CD14-positive monocyte (primary cell): ENCODE measurements at regions not wholly inside any gene's neighbourhood (a gene's known extent, or its start where the extent isn't known, plus 50 kb on each side); places are given as distances from the start of the nearest gene placed in this dataset.

Experiments
- DNase-seq, 3 donors: peaks; one replicate each; pipeline ENCODE4 v3.0.0-alpha.2; 2011 to 2022
- H2AFZ ChIP-seq: 2 replicates; pipeline ENCODE4 v1.6.0; 2012; ENCODE audit warnings: mild to moderate bottlenecking, low read depth, low read length, inconsistent platforms; ENCODE audit not compliant: insufficient read depth, poor library complexity, severe bottlenecking
- H3K27ac ChIP-seq, 2 donors: 1 replicate in 1 of 2; 2 replicates in 1 of 2; pipeline ENCODE4 v1.5.1; 2012 to 2013; ENCODE audit warnings: low read length in 2 of 2, control low read depth in 1 of 2, inconsistent platforms in 1 of 2, low read depth in 1 of 2, mild to moderate bottlenecking in 1 of 2
- H3K27me3 ChIP-seq, 2 donors: one replicate each; pipeline versions ENCODE4 v1.6.0 to v1.6.1; 2011 to 2013; ENCODE audit warnings: low read length in 2 of 2; ENCODE audit not compliant: control insufficient read depth in 2 of 2, insufficient read depth in 2 of 2
- H3K36me3 ChIP-seq, 2 donors: replicated peaks in 1 of 2; 1 replicate in 1 of 2; 2 replicates in 1 of 2; pipeline versions ENCODE4 v1.5.1 to v1.6.1; 2012 to 2013; ENCODE audit warnings: low read length in 2 of 2, control low read depth in 1 of 2, inconsistent platforms in 1 of 2, mild to moderate bottlenecking in 1 of 2; ENCODE audit not compliant: insufficient read depth in 2 of 2, control insufficient read depth in 1 of 2
- H3K4me1 ChIP-seq, 2 donors: 1 replicate in 1 of 2; 2 replicates in 1 of 2; pipeline versions ENCODE4 v1.5.1 to v1.6.1; 2012 to 2013; ENCODE audit warnings: low read length in 2 of 2, control low read depth in 1 of 2, inconsistent platforms in 1 of 2, mild to moderate bottlenecking in 1 of 2, moderate library complexity in 1 of 2; ENCODE audit not compliant: insufficient read depth in 2 of 2, control insufficient read depth in 1 of 2
- H3K4me2 ChIP-seq: replicated peaks from 2 replicates; pipeline ENCODE3; 2012; ENCODE audit warnings: low read length, moderate library complexity, mild to moderate bottlenecking; ENCODE audit not compliant: poor library complexity, severe bottlenecking; ENCODE audit errors: extremely low read depth
- H3K4me3 ChIP-seq, 3 experiments: fragments of 200-600 bp in 1 of 3; sonication (generic) in 1 of 3; replicated peaks in 1 of 3; 1 replicate in 2 of 3; 2 replicates in 1 of 3; pipeline ENCODE4 v1.5.1; 2011 to 2013; ENCODE audit warnings: low read length in 3 of 3, mild to moderate bottlenecking in 3 of 3, control low read depth in 2 of 3, low read depth in 2 of 3, inconsistent platforms in 1 of 3, moderate library complexity in 1 of 3
- H3K79me2 ChIP-seq: 2 replicates; pipeline ENCODE4 v1.6.0; 2012; ENCODE audit warnings: mild to moderate bottlenecking, control low read depth, inconsistent platforms, low read length, moderate library complexity; ENCODE audit not compliant: insufficient read depth
- H3K9ac ChIP-seq: 2 replicates; pipeline ENCODE4 v1.6.0; 2017; ENCODE audit warnings: low read length, mild to moderate bottlenecking; ENCODE audit not compliant: insufficient read depth, poor library complexity, severe bottlenecking
- H3K9me3 ChIP-seq, 2 donors: replicated peaks in 1 of 2; 1 replicate in 1 of 2; 2 replicates in 1 of 2; pipeline versions ENCODE4 v1.5.1 to v1.6.1; 2012 to 2013; ENCODE audit warnings: low read length in 2 of 2, control low read depth in 1 of 2; ENCODE audit not compliant: control insufficient read depth in 1 of 2, insufficient read depth in 1 of 2
- H4K20me1 ChIP-seq: 2 replicates; pipeline ENCODE4 v1.6.0; 2012; ENCODE audit warnings: mild to moderate bottlenecking, low read length, control low read depth, moderate library complexity; ENCODE audit not compliant: insufficient read depth
- H3K27ac Mint-ChIP-seq, 7 donors: one replicate each; pipeline ENCODE4 v1.8.0; 2020; ENCODE audit warnings: mild to moderate bottlenecking in 7 of 7, mixed read lengths in 7 of 7, moderate library complexity in 6 of 7, inconsistent platforms in 2 of 7
- H3K27me3 Mint-ChIP-seq, 3 donors: one replicate each; pipeline ENCODE4 v1.8.0; 2021 to 2022; ENCODE audit warnings: low read depth in 3 of 3, mild to moderate bottlenecking in 3 of 3, mixed read lengths in 3 of 3, moderate library complexity in 3 of 3, inconsistent platforms in 1 of 3
- H3K36me3 Mint-ChIP-seq, 2 donors: one replicate each; pipeline ENCODE4 v1.8.0; 2020; ENCODE audit warnings: mixed read lengths in 2 of 2, inconsistent platforms in 1 of 2, mild to moderate bottlenecking in 1 of 2
- H3K4me1 Mint-ChIP-seq: one replicate; pipeline ENCODE4 v1.8.0; 2020; ENCODE audit warnings: mild to moderate bottlenecking, mixed read lengths
- H3K4me3 Mint-ChIP-seq, 2 donors: one replicate each; pipeline ENCODE4 v1.8.0; 2020; ENCODE audit warnings: mild to moderate bottlenecking in 2 of 2, mixed read lengths in 2 of 2, moderate library complexity in 1 of 2
- H3K9me3 Mint-ChIP-seq, 7 donors: one replicate each; pipeline ENCODE4 v1.8.0; 2020 to 2022; ENCODE audit warnings: mixed read lengths in 7 of 7, mild to moderate bottlenecking in 6 of 7, moderate library complexity in 6 of 7, inconsistent platforms in 2 of 7
- WGBS: methylation state at CpG from one replicate; pipeline ENCODE4 v1.1.5; 2013; ENCODE audit warnings: missing lambda C conversion rate; ENCODE audit not compliant: insufficient coverage; 5-methylcytosine and 5-hydroxymethylcytosine counted together
- intact Hi-C, 2 donors: fragments of 100-400 bp; cut with micrococcal nuclease; formaldehyde crosslinking; loops; one replicate each; pipeline versions ENCODE4 v1.15.0 to v1.15.1; 2023
- TF ChIP-seq, protein P1 (sequence below): fragments of 200-600 bp; IDR thresholded peaks from one replicate; pipeline ENCODE4 v1.8.0; 2022; ENCODE audit warnings: antibody characterized with exemption, mild to moderate bottlenecking

DNA sequence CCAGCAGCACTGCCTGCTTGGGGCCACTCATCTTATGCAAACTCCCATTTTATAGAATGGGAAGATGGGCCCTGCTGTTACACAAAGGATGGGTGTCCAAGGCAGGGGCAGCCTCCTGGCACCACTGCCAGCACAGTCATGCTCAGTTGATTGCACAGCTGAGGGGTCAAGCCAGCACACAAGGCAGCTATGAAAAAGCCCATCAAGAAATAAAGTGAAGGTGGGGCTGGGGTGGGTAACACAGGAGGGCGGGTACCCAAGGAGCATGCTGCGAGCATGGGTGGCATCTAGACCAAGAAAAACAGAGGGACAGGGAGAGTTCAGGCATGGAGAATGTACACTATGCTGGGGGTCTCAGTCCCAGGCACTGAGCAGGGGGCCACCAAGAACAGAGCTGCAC, 74.7 kb upstream of the UNC5B start:
- Histone ChIP-seq H3K4me2 (no peak overlapping the region), H2AFZ (no peak overlapping the region), H4K20me1 (no peaks in the 10 kb centered on the region), H3K36me3 (no peaks in the 10 kb centered on the region), H3K4me1 (no peaks in the 10 kb centered on the region), H3K79me2 (no peaks in the 10 kb centered on the region), H3K4me3 (no peak overlapping the region), H3K27me3 (no peaks in the 10 kb centered on the region), H3K9ac (no peak overlapping the region), H3K9me3 (no peaks in the 10 kb centered on the region), H3K27ac (no peak overlapping the region)
- whole genome bisulfite sequencing, result 100% methylated on average over 2 of the region's 2 CpGs
- no peak for DNase-seq
- Mint-ChIP-seq H3K27ac (no peak overlapping the region), H3K4me1 (no peaks in the 10 kb centered on the region), H3K9me3 (peaks cover 0 to 1% (median 0%) of the 10 kb centered on the region in 7 donors), H3K4me3 (no peak overlapping the region), H3K36me3 (no peaks in the 10 kb centered on the region), H3K27me3 (peaks cover 2 to 7% (median 7%) of the 10 kb centered on the region in 3 donors)
- intact Hi-C loops, result no loop called here
- TF ChIP-seq, protein P1, sequence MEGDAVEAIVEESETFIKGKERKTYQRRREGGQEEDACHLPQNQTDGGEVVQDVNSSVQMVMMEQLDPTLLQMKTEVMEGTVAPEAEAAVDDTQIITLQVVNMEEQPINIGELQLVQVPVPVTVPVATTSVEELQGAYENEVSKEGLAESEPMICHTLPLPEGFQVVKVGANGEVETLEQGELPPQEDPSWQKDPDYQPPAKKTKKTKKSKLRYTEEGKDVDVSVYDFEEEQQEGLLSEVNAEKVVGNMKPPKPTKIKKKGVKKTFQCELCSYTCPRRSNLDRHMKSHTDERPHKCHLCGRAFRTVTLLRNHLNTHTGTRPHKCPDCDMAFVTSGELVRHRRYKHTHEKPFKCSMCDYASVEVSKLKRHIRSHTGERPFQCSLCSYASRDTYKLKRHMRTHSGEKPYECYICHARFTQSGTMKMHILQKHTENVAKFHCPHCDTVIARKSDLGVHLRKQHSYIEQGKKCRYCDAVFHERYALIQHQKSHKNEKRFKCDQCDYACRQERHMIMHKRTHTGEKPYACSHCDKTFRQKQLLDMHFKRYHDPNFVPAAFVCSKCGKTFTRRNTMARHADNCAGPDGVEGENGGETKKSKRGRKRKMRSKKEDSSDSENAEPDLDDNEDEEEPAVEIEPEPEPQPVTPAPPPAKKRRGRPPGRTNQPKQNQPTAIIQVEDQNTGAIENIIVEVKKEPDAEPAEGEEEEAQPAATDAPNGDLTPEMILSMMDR, result no peak

DNA sequence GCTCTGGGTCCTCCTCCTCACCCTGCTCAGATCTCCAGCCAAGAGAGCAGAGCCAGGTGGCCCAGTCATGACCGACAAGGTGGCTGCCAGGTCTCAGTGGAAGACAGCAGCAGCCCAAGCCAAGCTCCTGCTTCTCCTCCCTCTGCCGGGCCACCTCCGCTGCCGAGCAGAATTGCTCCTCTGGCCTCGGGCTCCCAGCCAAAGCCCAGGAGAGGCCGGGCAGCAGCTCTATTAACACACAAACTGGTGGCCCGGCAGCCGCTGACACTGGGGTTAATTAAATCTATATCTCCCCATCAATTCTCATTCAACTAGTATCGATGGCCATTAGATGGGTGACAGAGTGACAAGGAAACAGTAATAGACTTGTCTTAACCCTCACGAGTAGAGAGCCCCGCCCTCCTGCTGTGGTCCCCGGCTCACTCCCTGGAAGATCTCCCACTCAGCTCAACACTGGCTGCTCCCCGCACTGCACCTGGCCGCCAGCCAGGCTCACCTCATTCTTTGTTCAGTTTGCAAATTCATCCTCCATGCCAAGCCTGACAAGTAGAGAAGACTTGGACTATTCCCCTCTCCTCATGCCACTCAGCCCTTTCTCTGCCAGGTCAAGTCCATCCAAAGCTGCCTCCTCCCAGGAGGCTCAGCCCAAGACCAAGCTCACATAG, 74.1 kb upstream of the UNC5B start:
- TF ChIP-seq, protein P1, result no peak
- no peaks in the 10 kb centered on the region for H3K36me3 Mint-ChIP-seq
- peaks cover 0 to 1% (median 0%) of the 10 kb centered on the region in 7 donors for H3K9me3 Mint-ChIP-seq
- no peaks in the 10 kb centered on the region for H3K79me2 ChIP-seq
- intact Hi-C loops, result no loop called here
- no peak overlapping the region for H2AFZ ChIP-seq
- WGBS, result 88% methylated on average over 10 of the region's 14 CpGs
- H3K27me3 ChIP-seq, result no peaks in the 10 kb centered on the region
- H3K4me1 ChIP-seq, result no peaks in the 10 kb centered on the region
- H3K4me3 Mint-ChIP-seq, result no peak overlapping the region
- no peak overlapping the region for H3K9ac ChIP-seq
- H3K27me3 Mint-ChIP-seq, result peaks cover 2 to 6% (median 4%) of the 10 kb centered on the region in 3 donors
- H4K20me1 ChIP-seq, result no peaks in the 10 kb centered on the region
- H3K4me3 ChIP-seq, result no peak overlapping the region
- H3K27ac Mint-ChIP-seq, result peak overlapping the region in 1 of 7 donors; percentile 0
- H3K36me3 ChIP-seq, result no peaks in the 10 kb centered on the region
- H3K9me3 ChIP-seq, result no peaks in the 10 kb centered on the region
- no peak for DNase-seq
- H3K4me1 Mint-ChIP-seq, result no peaks in the 10 kb centered on the region
- H3K4me2 ChIP-seq, result no peak overlapping the region
- no peak overlapping the region for H3K27ac ChIP-seq
